GM18517 (cell line): ENCODE measurements at regions not wholly inside any gene's neighbourhood (a gene's known extent, or its start where the extent isn't known, plus 50 kb on each side); places are given as distances from the start of the nearest gene placed in this dataset.

Source experiments
- ATAC-seq: cut with Tn5 transposase; IDR thresholded peaks from one replicate; pipeline ENCODE4 v1.9.1; 2021; ENCODE audit warnings: mild to moderate bottlenecking, moderate library complexity; ENCODE audit not compliant: unreplicated experiment

DNA sequence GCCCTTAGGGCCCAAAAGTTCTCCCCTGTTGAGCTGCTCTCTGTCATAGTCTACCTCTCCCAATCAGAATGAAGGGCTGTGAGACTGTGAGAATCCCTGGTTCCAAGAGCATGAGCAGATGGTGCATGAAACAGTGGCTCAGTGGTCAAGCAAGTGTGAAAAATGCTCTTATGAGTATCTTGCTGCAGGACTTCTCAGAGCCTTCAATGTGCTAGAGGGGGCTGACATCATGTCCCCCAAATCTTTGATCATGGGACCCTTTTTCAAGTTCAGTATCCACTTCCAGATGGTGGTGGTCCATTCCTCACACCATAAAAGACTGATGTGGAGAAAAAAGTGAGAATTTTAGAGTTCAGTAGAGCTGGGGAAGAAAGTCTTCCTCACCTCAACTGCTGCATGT lies 265.3 kb upstream of the HABP2 start:
- no peak for ATAC-seq

DNA sequence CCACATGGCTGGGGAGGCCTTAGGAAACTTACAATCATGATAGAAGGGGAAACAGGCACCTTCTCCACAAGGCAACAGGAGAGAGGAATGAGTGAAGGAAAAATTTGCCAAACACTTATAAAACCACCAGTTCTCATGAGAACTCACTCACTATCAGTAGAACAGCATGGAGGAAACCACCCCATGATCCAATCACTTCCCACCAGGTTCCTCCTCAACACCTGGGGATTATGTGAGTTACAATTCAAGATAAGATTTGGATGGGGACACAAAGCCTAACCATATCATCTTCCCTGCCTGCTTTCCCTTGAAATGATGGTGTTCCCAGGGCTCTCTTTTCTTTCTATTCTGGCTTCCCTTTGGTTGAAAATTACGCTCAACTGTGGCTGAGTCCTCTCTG lies 262.7 kb upstream of the HABP2 start:
- no peak for ATAC-seq

DNA sequence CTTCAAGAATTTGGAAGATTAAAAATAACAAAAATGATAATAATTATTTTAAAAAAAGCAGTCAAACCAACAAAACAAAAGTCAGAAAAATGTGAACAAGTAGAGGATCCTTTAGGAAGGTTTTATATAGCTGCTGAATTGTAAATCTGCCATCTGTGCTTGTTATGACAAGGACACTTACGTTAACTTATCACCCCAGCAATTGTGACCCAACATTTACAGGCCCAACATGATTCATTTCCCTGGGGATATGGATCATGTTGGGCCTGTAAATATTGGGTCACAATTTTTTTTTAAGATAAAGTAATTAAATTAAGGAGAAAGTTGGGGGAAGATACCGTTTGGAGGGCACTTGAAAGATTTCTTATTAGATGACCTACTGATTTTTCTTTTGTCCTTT lies 261.4 kb upstream of the HABP2 start:
- no peak for ATAC-seq

DNA sequence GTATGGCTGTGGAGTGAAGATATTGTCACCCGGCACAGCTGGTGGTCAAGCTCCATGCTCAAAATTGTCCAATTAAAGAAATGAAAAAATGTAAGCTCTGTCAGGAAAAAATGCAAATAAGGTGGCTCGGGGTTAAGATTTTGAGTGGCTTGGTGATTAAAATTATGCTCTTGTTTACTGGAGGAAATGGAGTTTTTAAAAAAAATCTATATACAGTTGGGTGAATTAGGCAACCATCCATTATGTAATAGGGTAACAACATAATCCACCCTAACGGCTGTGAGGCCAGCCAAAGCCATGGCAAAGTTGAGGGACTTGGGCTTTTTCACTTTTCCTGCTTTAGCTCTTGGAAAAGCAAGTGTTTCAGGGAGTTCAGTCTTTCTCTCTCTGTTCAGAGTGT lies 260.8 kb upstream of the HABP2 start:
- ATAC-seq: no peak

DNA sequence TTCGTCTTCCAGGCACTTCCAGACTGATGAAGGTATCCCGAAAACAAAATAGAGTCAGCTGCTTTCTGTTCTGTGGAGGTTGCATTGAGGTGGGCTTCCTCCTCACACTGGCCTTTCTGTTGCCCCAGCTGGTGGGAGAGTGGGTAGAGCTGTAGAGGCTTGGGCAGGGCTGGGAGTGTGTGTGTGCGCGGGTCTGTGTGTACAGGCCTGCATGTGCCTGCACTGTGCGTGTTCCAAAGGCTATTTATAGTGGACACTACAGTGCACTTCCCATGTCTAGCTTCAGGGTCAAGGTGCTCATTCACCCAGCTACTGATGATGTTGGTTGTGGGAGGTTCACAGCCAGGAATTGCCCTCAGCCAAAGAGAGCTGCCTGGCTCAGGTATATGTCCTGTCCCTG lies 260.1 kb upstream of the HABP2 start:
- ATAC-seq: no peak

DNA sequence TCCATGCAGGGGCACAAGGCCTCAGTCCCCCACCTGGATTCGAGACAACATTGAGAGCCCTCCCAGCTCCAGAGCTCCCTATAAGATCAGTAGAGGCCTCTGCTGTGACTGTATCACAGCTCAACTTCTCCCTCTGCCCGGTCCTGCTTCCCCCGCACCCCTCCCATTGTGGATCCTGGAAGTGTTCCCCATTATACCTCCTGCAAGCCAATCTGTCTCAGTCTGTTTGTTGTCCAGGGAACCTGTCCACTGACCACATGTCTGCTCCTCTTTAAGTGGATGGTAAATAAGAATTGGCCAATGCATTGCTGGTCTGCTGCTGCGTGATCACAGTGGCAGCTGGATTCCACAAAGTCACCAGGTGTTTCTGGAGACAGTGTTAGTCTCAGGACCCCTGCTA lies 259.7 kb upstream of the HABP2 start:
- ATAC-seq: no peak

DNA sequence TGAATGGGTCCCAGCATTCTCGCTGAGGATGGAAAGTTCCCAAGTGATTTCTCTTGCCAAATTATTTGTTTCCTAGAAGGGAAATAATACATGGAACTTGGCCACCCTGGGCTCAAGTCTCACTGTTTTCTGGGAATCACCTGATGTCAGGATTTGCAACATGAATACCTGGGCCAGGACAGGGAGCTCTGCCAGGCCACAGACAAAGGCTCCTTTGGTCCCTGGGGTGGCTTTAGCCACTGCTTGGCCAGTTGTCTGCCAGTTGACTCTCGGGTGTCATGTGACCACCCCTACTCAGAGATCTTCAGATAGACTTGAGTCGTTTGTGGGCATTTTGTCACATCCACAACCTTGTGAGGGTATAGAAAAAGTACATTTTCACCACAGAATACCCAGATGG lies 258.0 kb upstream of the HABP2 start:
- ATAC-seq: no peak

DNA sequence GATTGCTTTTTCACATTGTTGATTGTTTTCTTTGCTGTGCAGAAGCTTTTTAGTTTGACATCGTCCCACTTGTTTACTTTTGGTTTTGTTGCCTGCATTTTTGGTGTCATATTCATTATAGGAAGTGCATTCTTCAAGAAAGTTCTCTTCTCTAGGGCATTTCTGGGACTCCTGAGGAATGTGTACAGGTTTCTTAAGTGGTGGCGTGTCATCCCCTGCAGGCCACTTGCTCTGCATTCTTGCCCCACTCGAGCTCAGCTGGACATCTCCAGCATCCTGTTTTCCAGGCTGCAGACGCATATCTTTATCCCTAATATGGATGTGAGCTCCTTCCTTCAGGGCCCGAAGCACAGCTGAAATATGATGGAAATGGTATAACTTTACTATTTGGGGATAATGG lies 255.6 kb upstream of the HABP2 start:
- no peak for ATAC-seq

DNA sequence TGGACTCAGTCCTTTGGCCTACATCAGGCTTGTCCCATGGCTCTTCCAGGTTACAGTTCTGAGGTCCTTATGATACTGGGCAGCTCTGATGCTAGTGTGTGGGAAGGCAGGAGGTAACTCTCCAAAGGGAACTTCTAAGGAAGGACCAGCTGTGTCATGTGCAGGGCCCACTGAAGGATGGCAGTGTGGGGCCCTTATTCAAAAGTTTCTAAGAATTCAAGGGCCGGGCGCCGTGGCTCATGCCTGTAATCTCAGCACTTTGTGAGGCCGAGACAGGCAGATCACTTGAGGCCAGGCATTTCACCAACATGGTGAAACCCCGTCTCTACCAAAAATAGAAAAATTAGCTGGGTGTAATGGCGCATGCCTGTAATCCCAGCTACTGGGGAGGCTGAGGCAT lies 254.2 kb upstream of the HABP2 start:
- no peak for ATAC-seq

DNA sequence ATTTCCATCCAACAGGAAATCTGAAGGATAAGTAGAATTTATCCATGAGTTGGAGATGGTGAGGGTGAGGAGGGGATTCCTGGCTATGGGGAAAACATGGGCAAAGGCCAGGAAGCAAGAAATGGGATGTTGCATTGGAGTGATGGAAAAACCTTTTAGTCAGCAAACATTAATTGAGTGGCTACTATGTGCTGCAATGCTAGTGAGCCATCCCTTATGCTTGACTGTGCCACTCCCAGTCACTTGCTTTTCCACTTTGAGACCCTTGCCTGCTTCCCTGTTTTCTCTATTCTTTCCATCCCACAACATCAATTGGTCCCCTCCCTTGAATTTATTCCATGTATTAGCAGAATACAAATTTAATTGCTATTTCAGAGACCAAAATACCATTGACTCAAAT lies 252.7 kb upstream of the HABP2 start:
- no peak for ATAC-seq

DNA sequence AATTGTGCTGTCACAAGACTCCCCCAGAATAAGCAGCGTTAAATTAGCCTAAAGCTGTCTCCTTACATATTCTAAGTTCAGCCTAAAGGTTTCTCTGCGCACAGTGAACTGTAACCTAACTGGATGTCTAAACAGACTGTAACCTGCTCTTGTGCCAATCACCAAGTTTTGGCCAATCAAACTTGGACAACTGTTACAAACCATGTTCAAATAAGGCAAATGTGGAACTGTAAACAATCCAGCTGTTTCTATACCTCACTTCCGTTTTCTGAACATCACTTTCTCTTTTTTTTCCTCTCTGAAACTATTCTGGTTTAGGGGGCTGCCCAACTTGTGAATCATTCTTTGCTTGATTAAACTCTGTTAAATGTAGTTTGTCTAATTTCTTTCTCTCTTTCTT lies 252.2 kb upstream of the HABP2 start:
- ATAC-seq: peak; percentile 64

DNA sequence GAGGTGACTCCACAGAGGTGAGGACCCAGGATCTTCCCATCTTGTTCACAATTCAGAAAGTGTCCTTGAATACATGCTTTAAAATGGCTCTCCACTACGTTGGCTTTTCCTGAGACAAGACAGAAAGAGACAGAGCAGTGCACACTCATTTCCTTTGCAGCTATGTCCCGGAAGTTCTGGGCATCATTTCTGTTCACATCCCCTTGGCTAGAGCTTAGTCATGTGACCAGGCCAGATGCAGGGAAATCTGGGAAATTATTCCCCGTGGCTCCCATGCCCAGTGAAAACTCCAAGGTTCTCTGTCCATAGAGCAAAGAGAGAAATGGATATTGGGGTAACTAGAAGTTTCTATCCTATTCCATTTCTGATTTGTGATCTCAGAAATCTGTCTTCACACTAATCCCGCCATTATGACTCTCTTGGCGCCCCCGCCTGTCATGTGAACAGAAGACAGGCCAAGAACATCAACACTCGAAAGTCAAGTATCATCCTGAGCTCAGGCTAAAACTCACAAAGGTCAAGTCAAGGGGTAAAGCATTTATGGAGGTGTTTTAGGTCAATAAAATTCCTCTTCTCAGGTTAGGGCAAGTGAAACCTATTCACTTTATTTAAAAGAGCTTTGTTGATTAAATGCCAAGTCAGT lies 251.4 kb upstream of the HABP2 start:
- ATAC-seq: no peak

DNA sequence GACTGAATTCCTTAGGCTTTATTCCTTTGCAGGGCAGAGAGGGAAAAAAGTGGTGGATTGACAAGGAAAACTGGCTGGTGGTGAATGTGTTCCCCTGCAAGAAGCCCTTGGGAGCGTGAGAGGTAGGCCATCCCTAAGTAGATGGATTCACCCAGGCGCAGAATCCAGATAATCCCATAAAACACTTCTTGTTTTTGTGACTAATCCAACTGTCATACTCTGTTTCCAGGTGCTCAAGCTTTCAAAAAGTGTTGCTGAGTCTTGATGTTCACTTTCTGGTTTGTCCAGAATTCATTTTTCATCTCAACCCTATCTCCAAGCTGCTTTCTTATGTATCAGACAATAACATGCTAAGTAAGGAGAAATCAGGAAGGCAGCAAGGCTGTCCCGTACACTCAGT lies 250.8 kb upstream of the HABP2 start:
- no peak for ATAC-seq

DNA sequence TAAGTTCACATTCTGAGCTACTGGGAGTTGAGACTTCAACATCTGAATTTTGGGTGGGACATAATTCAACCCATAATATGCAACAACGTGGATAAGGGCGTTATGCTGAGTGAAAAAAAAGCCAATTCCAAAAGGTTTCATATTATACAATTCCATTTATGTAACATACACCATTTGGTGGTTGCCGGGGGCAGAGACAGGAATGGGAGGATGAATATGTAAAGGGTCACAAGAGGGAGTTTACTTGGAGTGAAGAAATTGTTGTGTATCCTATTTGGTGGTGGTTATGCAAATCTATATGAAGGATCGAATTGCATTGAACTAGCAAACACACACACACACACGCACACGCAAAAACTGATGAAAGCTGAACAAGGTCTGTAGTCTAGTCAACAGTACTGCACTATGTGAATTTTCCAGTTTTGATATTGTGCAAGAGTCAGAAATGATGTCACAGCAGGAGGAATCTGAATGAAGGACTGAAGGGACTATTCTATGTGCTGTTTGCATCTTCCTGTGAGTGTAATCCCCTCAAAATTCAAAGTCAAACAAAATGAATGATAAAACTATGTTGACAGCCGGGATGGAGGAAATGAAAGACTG lies 249.2 kb upstream of the HABP2 start:
- ATAC-seq: no peak

DNA sequence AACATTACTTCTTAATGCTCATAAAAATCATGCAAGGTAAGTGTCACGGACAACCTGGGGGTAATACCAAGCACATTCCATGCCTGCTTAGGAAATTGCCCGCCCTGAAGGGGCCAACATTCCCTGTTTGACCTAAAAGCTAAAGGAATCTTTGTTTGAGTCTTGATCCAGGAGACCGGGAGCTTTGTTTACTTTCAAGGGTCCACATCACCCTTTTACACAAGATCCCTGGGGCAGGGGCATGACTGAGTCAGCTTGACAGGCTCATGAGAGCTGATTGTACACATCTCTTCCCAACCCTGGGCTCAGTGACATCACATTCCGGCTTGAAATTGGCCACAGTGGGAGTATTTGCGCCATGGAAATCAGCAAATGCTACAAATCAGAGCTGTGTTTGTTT lies 248.1 kb upstream of the HABP2 start:
- no peak for ATAC-seq

DNA sequence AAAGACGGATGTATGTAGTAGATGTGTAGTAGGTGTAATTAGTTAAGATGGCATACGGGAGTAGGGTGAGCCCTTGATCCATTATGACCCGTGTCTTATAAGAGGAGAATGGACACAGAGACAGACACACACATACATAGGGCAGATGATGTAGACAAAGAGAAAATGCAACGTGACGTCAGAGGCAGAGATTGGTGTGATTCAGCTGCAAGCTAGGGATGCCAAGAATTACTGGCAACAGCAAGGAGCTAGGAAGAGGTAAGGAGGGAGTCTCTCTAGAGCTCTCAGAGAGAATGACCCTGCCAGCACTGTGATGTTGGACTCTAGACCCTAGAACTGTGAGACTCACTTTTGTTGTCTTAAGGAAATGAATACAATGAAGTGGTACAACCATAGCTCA lies 247.0 kb upstream of the HABP2 start:
- no peak for ATAC-seq

DNA sequence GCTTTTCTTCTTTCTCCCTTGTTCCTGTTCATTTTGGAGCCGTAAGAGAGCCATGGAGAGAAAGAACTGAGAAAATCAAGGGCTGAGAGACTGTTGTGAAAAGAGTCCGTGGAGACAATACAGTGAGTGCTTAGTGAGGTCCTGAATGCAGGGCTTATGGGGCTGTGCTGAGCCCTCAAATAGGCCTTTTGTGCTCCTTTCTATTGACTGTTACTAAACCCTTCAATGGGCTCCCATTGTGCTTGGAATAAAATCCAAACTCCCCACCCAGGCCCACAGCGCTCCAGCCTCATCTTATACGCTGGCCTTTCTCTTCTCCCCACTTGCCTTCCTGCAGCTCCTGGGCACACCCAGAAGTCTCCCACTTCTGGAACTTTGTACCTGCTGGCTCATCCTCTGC lies 243.1 kb upstream of the HABP2 start:
- no peak for ATAC-seq

DNA sequence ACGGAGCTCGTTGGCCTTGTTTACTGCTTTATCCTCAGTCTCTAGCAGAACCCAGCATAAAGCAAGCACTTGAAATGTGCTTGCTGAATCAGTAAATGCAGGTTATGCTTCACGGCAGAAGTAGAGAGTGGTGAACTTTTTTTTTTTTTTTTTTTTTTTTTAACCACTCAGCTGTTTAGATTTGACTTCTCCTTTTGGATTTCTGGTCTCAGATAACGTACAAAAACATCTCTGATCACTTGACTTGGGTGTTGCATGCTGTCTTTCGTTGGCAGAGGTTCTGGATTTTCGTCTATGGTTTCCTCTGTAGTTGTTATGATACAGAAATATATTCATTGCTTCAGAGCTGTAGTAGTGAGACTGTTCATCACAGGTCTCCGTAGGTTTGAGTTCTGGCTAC lies 242.5 kb upstream of the HABP2 start:
- no peak for ATAC-seq

DNA sequence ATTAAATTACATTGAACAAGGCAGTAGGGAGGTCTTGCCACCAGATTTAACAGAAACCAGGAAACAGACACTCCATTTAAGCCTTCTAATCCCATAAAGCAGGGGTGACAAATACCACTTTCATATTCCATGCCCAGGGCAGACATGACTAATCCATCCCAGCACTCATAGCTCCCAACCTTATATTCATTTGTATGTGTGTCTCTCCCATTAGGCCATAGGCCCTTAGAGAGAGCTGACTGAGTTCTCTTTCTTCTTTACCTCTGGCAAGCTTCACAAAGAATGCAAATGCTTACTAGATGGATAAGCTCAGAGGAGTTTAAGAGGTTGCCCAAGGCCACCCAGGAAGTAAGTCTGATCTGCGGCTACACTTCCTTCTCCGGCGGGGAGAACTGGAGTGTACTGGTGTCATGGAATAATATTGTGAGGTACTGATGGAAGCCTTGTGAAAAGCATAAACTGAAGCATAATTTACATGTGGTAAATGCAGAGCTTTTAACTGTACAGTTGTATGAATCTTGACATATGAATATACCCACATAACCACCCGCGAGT lies 239.7 kb upstream of the HABP2 start:
- ATAC-seq: no peak

DNA sequence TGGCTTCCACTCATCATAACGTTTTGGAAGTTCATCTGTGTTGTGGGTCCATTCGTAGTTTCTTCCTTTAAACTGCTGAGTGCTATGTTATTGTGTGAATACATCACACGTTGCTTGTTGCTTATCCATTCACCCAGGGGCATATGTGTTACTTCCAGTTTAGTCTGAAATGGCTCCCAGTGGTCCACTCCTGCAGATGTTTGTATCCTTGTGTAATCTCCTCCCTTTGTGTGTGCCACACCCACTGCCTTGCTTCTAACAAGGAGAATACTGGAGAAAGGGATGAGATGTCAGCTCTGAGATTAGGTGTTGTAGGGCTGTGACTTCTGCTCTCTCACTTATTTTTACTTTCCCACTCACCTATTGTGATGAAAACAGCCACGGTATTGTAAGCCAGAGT lies 239.1 kb upstream of the HABP2 start:
- no peak for ATAC-seq

DNA sequence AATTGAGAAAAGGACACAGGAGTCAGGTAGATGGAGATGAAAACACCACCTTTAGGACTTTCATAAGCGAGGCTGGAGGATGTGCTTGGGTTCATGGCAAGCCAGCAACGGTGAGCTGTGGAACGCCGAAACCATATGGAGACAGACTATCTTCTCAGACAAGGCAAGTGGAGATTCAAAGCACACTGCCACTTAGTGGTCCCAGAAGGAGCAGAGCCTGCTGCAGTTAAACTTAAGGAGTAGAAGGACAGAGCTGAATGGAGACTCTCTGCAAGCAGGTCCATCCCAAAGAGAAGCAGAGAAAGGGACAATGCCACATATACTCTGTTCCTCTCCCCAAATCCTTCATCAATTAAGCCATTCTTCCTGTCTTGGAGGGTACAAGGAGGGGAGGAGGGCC lies 236.3 kb upstream of the HABP2 start:
- ATAC-seq: no peak

DNA sequence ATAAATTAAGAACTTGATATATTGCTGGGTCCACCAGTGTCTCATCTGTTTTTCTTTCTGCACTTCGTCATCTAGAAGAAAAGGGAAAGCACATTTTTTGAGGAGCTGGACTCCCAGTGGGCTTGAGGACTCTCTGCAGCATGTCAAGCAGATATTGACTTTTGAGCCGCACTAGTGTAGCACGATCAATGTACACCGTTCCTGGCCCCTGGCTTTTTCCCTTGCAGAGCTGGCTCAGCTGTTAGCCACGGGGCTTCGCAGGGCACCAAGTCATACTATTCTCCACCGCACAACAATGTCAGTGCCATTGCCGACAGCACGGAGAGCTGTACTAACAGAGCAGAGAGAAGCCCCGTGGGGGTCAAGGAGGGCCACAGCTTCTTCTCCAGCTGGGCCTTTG lies 235.4 kb upstream of the HABP2 start:
- no peak for ATAC-seq

DNA sequence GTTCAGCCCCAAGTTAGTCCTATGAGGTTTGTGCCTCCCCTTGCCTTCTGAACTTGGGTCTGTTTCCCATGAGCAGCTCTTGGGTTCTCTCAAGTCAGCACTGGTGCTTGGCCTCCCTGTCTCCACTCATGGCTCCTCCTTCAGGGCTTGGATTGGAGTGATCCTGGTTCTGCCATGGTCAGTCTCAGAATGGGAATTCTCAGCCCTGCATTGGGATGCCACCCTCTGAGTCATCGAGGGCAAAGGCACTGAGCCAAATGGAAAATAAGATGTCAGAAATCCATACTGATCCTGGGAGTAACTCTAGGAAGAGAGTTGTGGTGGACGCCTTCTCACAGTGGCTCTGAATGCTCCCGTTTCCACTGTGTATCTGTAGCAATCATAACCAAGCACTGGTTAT lies 233.4 kb upstream of the HABP2 start:
- ATAC-seq: no peak
